Upper lobe of left lung (tissue), 6 donors: ENCODE measurements at regions not wholly inside any gene's neighbourhood (a gene's known extent, or its start where the extent isn't known, plus 50 kb on each side); places are given as distances from the start of the nearest gene placed in this dataset.
"Not testable (repeated sequence)": the region's sequence is repeated elsewhere in the genome, so short reads cannot be mapped to it uniquely, and the experiment has no call there.

ENCODE experiments used
- ATAC-seq, 2 donors: fragments of 200-7000 bp; cut with Tn5 transposase; one replicate each; pipeline ENCODE4 v1.9.1; 2022; ENCODE audit warnings: mild to moderate bottlenecking in 2 of 2, moderate library complexity in 2 of 2; ENCODE audit not compliant: low FRiP score in 2 of 2
- DNase-seq, 2 donors: peaks; one replicate each; pipeline ENCODE4 v3.0.0-alpha.2; 2019 to 2020
- H3K27ac ChIP-seq, 4 donors: fragments of 200-600 bp; sonication (generic); one replicate each; pipeline ENCODE4 v1.5.1; 2016 to 2019
- H3K27me3 ChIP-seq, 4 donors: fragments of 200-600 bp; sonication (generic); one replicate each; pipeline ENCODE4 v1.5.1; 2017 to 2019
- H3K36me3 ChIP-seq, 4 donors: fragments of 200-600 bp; sonication (generic); one replicate each; pipeline ENCODE4 v1.5.1; 2016 to 2019
- H3K4me1 ChIP-seq, 4 donors: fragments of 200-600 bp; sonication (generic); one replicate each; pipeline ENCODE4 v1.5.1; 2018 to 2019
- H3K4me3 ChIP-seq, 4 donors: fragments of 200-600 bp; sonication (generic); one replicate each; pipeline ENCODE4 v1.5.1; 2017 to 2019; ENCODE audit warnings: mild to moderate bottlenecking in 2 of 4, moderate library complexity in 1 of 4
- H3K9me3 ChIP-seq, 4 donors: fragments of 200-600 bp; sonication (generic); one replicate each; pipeline ENCODE4 v1.5.1; 2018 to 2019
- CTCF ChIP-seq, 6 experiments: fragments of 450-650 bp in 4 of 6; fragments of 200-600 bp in 2 of 6; sonication (generic) in 2 of 6; IDR thresholded peaks; one replicate each; pipeline ENCODE4 v1.5.1; 2016 to 2019; ENCODE audit warnings: antibody characterized with exemption in 6 of 6
- EP300 ChIP-seq, 4 donors: sonication (generic); formaldehyde crosslinking; IDR thresholded peaks; one replicate each; pipeline ENCODE4 v1.5.1; 2017; ENCODE audit warnings: antibody characterized with exemption in 4 of 4, control low read depth in 2 of 4
- POLR2A ChIP-seq, 4 donors: fragments of 450-650 bp; IDR thresholded peaks; one replicate each; pipeline ENCODE4 v1.5.1; 2016 to 2017; ENCODE audit warnings: antibody characterized with exemption in 4 of 4, mild to moderate bottlenecking in 2 of 4
- POLR2AphosphoS5 ChIP-seq, 2 donors: sonication (generic); formaldehyde crosslinking; IDR thresholded peaks; one replicate each; pipeline ENCODE4 v1.5.1; 2017; ENCODE audit warnings: antibody characterized with exemption in 2 of 2
- WGBS, 2 donors: methylation state at CpG; one replicate each; pipeline ENCODE4 v1.1.5; 2017 to 2018; 5-methylcytosine and 5-hydroxymethylcytosine counted together
- donor health status: DM: no; HTN: no; CAD: no; lungs with moderate emphysema.
- donor health status: DM: no; HTN: yes; CAD: no; lungs with severe emphysema.

- H3K4me1 ChIP-seq, result no peaks in the 10 kb centered on the region
- TF ChIP-seq EP300 (IDR thresholded peaks at IDR 0.05) (no peak), CTCF (IDR thresholded peaks at IDR 0.05) (no peak), POLR2A (IDR thresholded peaks at IDR 0.05) (no peak), POLR2AphosphoS5 (IDR thresholded peaks at IDR 0.05) (no peak)
- no peak overlapping the region for H3K27ac ChIP-seq
- no peaks in the 10 kb centered on the region for H3K9me3 ChIP-seq
- no peaks in the 10 kb centered on the region for H3K36me3 ChIP-seq
- 84 to 87% methylated on average over 6 of the region's 6 CpGs for WGBS, 2 donors
- H3K4me3 ChIP-seq, result no peak overlapping the region
- ATAC-seq, result no peak
- no peak for DNase-seq
- H3K27me3 ChIP-seq, result no peaks in the 10 kb centered on the region
These were observed 1910.4 kb downstream of the C4orf33 start for GRCh38 chr4:131006388-131006787.

- H3K27me3 ChIP-seq, H3K27ac ChIP-seq, H3K4me1 ChIP-seq, H3K36me3 ChIP-seq, ATAC-seq, H3K4me3 ChIP-seq, DNase-seq, H3K9me3 ChIP-seq: not testable (repeated sequence)
- WGBS, 2 donors, result 88 to 90% methylated on average over 4 of the region's 4 CpGs
These were observed 1916.0 kb downstream of the C4orf33 start for GRCh38 chr4:131011961-131012360.

GRCh38 chr4:131013226-131013625, 1917.3 kb downstream of the C4orf33 start:
- 54 to 60% methylated on average over 1 of the region's 1 CpG for WGBS, 2 donors
- ATAC-seq, result no peak
- no peak for TF ChIP-seq EP300 (IDR thresholded peaks at IDR 0.05)
- TF ChIP-seq POLR2AphosphoS5 (IDR thresholded peaks at IDR 0.05), result no peak
- no peak for TF ChIP-seq CTCF (IDR thresholded peaks at IDR 0.05)
- no peak for TF ChIP-seq POLR2A (IDR thresholded peaks at IDR 0.05)

GRCh38 chr4:131026771-131027170, 1930.8 kb downstream of the C4orf33 start:
- ATAC-seq (no peak), DNase-seq (no peak)
- Histone ChIP-seq H3K36me3 (no peaks in the 10 kb centered on the region), H3K9me3 (no peaks in the 10 kb centered on the region), H3K4me1 (no peaks in the 10 kb centered on the region), H3K27me3 (no peaks in the 10 kb centered on the region), H3K4me3 (no peak overlapping the region), H3K27ac (no peak overlapping the region)
- 92 to 96% methylated on average over 9 of the region's 9 CpGs for WGBS, 2 donors
- TF ChIP-seq CTCF (IDR thresholded peaks at IDR 0.05), result no peak

More at GRCh38 chr4:131013226-131013625, 1917.3 kb downstream of the C4orf33 start:
- Histone ChIP-seq H3K9me3 (no peaks in the 10 kb centered on the region), H3K4me3 (no peak overlapping the region), H3K4me1 (no peaks in the 10 kb centered on the region), H3K27me3 (no peaks in the 10 kb centered on the region), H3K27ac (no peak overlapping the region), H3K36me3 (no peaks in the 10 kb centered on the region)
- DNase-seq, result no peak

GRCh38 chr4:131044368-131044767, 1948.4 kb downstream of the C4orf33 start:
- Histone ChIP-seq H3K4me3 (no peak overlapping the region), H3K27me3 (no peaks in the 10 kb centered on the region), H3K36me3 (no peaks in the 10 kb centered on the region), H3K9me3 (no peaks in the 10 kb centered on the region), H3K27ac (no peak overlapping the region), H3K4me1 (no peaks in the 10 kb centered on the region)
- TF ChIP-seq POLR2A (IDR thresholded peaks at IDR 0.05) (no peak), POLR2AphosphoS5 (IDR thresholded peaks at IDR 0.05) (no peak), EP300 (IDR thresholded peaks at IDR 0.05) (no peak), CTCF (IDR thresholded peaks at IDR 0.05) (no peak)
- no peak for ATAC-seq
- DNase-seq, result no peak
